ENCODE measurements at regions not wholly inside any gene's neighbourhood (a gene's known extent, or its start where the extent isn't known, plus 50 kb on each side); places are given as distances from the start of the nearest gene placed in this dataset.

DNA sequence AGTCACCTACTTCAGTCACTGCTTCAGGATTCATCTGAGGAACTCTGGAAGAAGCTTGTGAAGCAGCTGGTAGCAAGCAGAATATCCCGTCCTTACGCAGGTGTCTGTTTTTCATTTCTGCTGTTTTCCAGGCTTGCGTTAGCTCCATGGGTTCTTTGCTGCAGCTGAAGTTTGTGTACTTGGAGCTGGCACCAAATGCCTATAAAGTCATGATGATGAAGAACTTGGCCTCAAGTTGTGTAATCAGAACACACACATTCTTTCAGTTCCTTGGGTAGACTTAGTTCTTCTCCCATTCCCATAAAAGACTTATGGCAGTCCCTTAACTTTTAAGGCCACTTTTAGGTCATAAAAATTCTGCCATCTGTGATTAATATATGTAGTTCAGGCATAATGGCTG, 116.7 kb downstream of the LRRC70 start:
- DNase-seq = no peak

DNA sequence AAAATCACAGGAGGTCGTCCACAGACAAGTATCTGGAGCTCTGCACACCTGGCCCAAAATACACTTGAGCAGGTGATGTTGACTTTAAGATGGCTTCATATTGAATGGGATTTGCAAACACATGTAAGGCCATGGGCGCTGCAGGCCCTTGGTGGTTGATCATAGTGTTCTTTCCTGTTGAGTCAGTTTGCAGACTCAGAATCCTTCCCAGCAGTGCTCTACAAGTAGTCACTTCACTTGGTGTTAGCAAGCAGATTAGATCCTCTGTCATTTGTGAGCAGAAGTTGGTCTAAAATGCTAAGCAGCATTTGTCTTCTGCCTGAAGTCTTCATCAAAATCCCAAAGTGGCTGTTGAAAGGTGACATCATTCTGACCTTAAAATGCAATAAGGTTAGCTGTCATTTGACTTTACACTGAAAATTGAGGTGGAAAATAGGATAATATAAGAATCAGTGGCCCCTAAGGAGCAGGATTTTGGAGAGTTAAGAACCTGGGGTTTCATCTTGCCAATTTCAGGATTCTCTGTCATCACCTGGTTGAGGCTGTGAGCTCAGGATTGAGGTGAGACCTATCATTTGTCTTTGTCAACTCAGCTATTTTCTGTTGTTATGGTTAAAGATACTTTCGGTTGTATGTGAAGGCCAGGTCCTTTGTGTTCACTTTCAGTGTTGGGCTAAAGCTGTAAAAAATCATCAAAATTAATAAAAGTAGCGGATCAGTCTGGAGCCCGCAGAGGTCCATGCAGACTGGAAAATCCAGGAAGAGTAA, 114.5 kb downstream of the LRRC70 start:
- no peak for DNase-seq

DNA sequence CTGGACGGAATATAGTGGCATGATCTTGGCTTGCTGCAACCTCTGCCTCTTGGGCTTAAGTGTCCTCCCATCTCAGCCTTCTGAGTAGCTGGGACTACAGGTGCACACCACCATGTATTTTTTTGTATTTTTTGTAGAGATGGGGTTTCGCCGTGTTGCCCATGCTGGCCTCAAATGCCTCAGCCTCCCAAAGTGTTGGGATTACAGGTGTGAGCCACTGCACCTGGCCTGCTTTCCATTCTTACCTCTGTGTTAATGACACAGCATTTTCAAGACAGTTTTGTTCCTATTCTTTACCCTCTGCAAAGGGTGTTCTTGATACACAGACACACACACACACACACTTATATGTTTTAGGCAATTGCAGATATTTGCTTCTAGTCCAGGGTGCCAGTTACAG, 113.3 kb downstream of the LRRC70 start:
- no peak for DNase-seq

DNA sequence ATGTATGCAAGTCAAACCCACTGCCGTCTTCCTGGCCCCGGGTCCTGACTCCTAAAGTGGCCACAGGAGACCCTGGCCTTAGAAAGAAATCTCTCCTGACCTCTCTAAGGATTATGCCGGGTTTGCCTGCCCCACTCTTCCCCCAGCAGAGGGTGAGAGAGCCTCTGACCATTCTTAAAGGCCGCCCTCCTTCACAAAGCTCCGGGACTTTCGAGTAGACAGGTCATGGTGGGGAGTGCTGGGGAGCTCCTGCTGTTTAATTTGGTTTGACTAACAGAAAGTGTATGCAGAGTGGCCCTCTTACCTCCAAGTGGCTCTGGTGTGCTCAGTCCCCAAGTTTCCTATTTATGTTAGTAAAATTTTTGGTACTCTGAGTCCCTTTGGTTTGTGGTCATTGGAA, 111.8 kb downstream of the LRRC70 start:
- no peak for DNase-seq

DNA sequence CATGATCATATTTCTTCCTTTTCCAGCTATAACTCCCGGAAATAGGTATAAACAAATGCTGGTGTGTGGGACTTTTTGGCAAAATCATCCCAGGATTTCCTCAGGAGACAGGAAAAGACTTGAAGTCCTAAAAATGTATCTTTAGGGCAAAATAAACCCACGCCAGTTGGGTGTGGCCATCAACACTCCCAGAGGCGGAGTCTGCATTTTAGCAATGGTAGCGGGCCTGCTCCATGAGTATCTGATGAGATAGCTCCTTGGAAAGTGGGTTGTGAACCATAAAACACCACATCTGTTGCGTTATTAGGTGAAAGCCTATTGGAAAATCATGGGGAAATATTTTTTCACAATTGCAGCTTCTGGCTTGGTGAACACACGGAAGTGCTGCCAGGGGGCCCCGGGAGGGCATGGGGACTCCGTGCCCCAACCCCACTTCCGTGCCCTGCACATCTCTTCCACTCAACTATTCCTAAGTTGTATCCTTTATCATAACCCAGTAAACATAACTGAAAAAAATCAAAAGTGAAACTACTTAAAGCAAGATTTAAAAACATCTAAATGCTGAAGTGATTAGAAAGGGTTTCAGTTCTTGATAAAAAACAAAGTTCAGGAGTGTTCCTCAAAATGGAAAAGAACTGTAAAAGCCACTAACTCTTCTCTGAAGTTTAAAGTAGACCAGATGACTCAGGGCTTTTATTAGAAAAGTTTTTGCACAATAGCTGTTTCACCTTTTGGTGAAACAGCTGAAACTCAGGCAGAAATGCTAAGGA, 111.2 kb downstream of the LRRC70 start:
- DNase-seq = no peak

DNA sequence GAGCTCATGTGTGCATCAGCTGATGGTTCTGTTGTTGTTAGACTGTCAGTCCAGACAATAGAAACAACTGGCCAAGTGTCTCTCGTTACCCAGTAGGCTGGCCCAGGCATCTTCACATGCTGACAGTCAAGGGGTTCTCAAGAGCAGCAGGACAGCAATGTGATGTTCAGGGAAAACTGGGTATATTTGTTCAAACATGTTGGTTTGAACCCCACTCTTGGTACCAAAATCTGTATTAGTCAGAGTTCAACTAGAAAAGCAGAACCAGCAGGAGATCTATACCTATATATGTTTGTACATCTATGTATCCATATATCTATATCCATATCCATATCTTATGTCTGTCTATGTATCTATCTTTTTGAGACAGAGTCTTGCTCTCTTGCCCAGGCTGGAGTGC, 108.1 kb downstream of the LRRC70 start:
- DNase-seq = no peak

DNA sequence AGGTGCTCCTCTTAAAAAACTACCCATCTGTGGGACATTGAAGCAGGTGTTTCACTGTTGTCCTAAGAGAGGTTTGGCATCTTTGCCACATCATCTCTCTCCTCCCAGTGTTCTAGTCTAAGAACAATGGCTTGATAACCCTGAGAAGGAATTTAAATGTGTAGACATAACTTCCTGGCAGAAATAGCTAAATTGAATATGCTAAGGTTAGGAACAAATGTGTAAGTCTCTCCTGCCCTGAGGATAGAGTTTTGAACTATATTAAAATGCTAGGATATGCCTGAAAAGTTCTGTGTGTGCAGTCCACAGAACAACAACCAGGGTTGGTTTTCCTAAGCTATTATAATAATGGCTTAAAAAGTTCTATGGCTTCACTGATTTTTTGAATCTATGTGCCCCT, 106.6 kb downstream of the LRRC70 start:
- DNase-seq = no peak

DNA sequence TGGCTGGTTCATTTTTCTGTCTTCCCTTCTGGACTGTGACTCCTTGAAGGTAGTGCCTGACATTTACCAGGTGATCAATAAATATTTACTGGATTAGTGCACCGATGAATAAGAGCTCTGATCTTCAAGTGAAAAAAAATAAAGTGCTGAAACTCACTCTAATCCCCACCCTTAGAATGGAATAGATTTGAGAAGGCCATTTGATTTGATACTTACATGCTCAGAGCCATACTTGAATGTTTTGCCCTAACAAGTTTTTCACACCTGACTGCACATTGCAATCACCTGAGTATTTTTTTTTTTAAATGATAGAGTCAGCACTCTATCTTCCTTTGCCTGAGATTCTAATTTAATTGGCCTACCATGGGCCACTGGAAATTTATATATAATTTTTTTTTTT, 105.7 kb downstream of the LRRC70 start:
- DNase-seq = no peak

DNA sequence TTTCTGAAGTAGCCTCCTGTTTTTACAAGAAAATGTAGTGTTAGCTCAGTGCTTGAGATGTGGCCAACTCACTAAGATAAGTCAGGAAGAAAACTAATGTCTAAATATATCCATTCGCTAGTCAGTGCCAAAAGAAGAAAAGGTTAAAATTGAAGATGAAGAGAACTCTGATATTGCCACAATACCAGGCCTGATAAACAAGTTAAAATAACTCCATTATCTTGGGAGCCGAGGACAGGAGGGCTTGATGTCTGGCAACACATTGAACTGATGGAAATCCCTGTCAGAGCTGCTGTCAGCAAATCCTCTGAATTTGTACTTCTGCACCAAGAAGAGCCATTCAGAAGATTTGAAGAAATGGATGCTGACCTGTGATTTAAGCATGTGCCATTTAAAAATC, 103.4 kb downstream of the LRRC70 start:
- no peak for DNase-seq

DNA sequence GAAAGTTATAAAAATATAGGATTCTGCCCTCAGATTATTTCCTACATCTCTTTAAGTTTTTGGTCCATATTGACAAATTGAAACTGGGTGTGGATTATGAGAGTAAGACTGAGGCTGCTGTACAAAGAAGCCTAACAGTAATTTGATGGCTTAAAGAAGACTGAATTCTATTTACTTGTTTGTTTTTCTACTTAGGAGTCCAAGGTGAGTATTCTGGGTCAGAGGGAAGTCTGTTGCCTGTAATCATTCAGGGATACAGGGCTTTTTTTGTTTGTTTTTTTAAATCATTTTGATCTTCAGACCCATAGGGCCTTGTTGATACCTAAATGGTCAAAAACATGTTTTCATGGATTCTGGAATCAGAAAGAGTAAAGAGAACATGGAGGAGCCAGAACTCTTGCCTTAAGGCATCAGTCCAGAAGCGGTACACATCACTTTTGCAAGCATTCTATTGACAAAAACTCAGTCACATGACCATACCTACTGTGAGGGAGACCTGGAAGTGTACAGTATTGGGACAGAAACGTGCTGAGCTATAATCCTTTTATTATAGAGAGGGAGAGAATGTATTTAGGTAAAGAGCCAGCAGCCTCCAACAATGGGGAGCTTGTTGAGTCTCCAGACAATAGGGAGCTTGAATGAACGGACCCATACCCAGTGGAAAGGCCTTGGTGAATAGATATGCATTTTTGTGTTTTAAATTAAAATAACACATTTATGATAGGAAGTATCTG, 102.7 kb downstream of the LRRC70 start:
- DNase-seq = no peak

DNA sequence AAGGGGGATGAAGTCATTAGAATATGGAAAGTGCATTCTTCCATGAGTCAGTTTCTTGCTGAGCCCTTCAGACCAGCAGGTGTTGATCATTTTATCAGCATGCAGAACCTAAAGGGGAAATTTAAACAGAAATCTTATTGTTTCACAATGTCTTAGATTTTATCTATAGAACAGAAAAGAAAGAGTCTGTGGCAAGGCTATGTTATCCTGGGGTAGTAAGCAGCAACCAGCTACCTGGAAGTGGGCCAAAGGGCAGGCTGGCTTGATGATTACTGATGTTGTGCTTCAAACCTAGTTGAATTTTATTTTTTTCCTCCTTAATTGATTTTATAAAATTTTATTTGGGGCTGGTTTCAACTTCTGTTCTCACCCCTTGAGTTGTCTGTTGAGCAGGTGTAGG, 101.5 kb downstream of the LRRC70 start:
- DNase-seq = no peak

All from right forelimb (tissue), 1 donor.